ENCODE measurements at regions not wholly inside any gene's neighbourhood (a gene's known extent, or its start where the extent isn't known, plus 50 kb on each side); places are given as distances from the start of the nearest gene placed in this dataset.

- H3K27ac Mint-ChIP-seq: no peak overlapping the region
- H3K27me3 ChIP-seq (ENCODE audit: control insufficient read depth, insufficient read depth, low read length): no peaks in the 10 kb centered on the region
- no peak for ATAC-seq (ENCODE audit: low read depth in 2 of 2)
- H3K4me3 Mint-ChIP-seq: no peak overlapping the region
- no peak overlapping the region for H3K27ac ChIP-seq (ENCODE audit: insufficient read depth, low read length, poor library complexity, severe bottlenecking)
- no peaks in the 10 kb centered on the region for H3K36me3 ChIP-seq (ENCODE audit: control insufficient read depth, insufficient read depth, low read length)
- H3K4me1 ChIP-seq (ENCODE audit: control insufficient read depth, insufficient read depth, low read length, poor library complexity, severe bottlenecking): no peaks in the 10 kb centered on the region
- H3K4me1 Mint-ChIP-seq: no peaks in the 10 kb centered on the region
- no peaks in the 10 kb centered on the region for H3K27me3 Mint-ChIP-seq
- no peak overlapping the region for H3K4me3 ChIP-seq (ENCODE audit: low read depth, low read length)
- no peak for DNase-seq
- no peaks in the 10 kb centered on the region for H3K9me3 ChIP-seq (ENCODE audit: control insufficient read depth in 2 of 2, low read length in 2 of 2)
- H3K9me3 Mint-ChIP-seq: peaks cover 0 to 6% (median 2%) of the 10 kb centered on the region in 7 donors
- H3K36me3 Mint-ChIP-seq: no peaks in the 10 kb centered on the region
These were observed 822.4 kb downstream of the VGLL3 start for GRCh38 chr3:86168512-86168911.

DNA sequence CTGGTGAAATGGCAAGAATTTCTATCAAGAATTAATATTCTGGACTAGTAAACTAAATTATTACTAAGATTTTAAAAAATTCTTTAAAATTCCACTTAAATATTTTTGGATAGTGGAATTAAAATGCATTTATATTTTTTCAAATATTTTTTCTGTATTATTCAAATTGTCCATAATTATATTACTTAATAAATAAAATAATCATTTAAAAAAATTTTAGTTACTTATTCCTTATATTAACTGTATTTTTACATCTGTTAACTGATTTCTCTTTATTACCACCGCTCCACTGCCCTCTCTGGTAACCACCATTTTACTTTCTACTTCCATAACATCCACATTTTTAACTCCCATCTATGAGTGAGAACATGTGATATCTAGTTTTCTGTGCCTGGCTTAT is 828.4 kb downstream of the VGLL3 start:
- ATAC-seq (ENCODE audit: low read depth in 2 of 2) (no peak), DNase-seq (no peak)
- Histone ChIP-seq H3K9me3 (ENCODE audit: control insufficient read depth in 2 of 2, low read length in 2 of 2) (no peaks in the 10 kb centered on the region), H3K27ac (ENCODE audit: insufficient read depth, low read length, poor library complexity, severe bottlenecking) (no peak overlapping the region), H3K36me3 (ENCODE audit: control insufficient read depth, insufficient read depth, low read length) (no peaks in the 10 kb centered on the region), H3K27me3 (ENCODE audit: control insufficient read depth, insufficient read depth, low read length) (no peaks in the 10 kb centered on the region), H3K4me1 (ENCODE audit: control insufficient read depth, insufficient read depth, low read length, poor library complexity, severe bottlenecking) (no peaks in the 10 kb centered on the region), H3K4me3 (ENCODE audit: low read depth, low read length) (no peak overlapping the region)
- no peak overlapping the region for H3K4me3 Mint-ChIP-seq
- no peaks in the 10 kb centered on the region for H3K36me3 Mint-ChIP-seq
- no peaks in the 10 kb centered on the region for H3K4me1 Mint-ChIP-seq
- H3K27ac Mint-ChIP-seq: no peak overlapping the region
- H3K9me3 Mint-ChIP-seq: peaks cover 4 to 21% (median 6%) of the 10 kb centered on the region in 7 donors
- no peaks in the 10 kb centered on the region for H3K27me3 Mint-ChIP-seq

- Histone ChIP-seq H3K27me3 (ENCODE audit: control insufficient read depth, insufficient read depth, low read length) (no peaks in the 10 kb centered on the region), H3K27ac (ENCODE audit: insufficient read depth, low read length, poor library complexity, severe bottlenecking) (no peak overlapping the region), H3K36me3 (ENCODE audit: control insufficient read depth, insufficient read depth, low read length) (no peaks in the 10 kb centered on the region), H3K9me3 (ENCODE audit: control insufficient read depth in 2 of 2, low read length in 2 of 2) (no peaks in the 10 kb centered on the region), H3K4me3 (ENCODE audit: low read depth, low read length) (no peak overlapping the region), H3K4me1 (ENCODE audit: control insufficient read depth, insufficient read depth, low read length, poor library complexity, severe bottlenecking) (no peaks in the 10 kb centered on the region)
- Mint-ChIP-seq H3K36me3 (no peaks in the 10 kb centered on the region), H3K4me1 (no peaks in the 10 kb centered on the region), H3K27ac (no peak overlapping the region), H3K4me3 (no peak overlapping the region), H3K27me3 (no peaks in the 10 kb centered on the region), H3K9me3 (peaks cover 4 to 21% (median 6%) of the 10 kb centered on the region in 7 donors)
- DNase-seq (no peak), ATAC-seq (ENCODE audit: low read depth in 2 of 2) (no peak)
These were observed 829.5 kb downstream of the VGLL3 start for GRCh38 chr3:86161493-86161892.

DNA sequence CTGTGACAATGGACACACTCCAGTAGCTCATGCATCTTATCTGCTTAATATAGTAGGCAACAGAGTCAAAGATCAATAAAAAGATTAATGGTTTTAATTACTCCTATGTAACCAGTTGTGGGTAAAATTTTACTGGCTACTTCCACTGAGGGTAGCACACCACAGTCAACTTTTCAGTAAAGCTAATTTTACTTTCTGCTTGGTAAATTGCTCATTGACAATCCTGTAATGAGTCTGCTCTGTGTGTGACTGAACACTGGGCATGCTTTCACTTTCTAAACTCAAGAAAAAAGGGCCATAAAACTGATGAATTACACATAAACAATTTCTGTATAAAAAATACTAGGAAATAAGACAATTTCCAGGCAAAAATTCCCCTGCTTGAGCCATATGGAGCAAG is 838.3 kb downstream of the VGLL3 start:
- no peak for ATAC-seq (ENCODE audit: low read depth in 2 of 2)
- peaks cover 1 to 20% (median 4%) of the 10 kb centered on the region in 7 donors for H3K9me3 Mint-ChIP-seq
- H3K4me1 ChIP-seq (ENCODE audit: control insufficient read depth, insufficient read depth, low read length, poor library complexity, severe bottlenecking): no peaks in the 10 kb centered on the region
- H3K27ac Mint-ChIP-seq: no peak overlapping the region
- no peaks in the 10 kb centered on the region for H3K27me3 ChIP-seq (ENCODE audit: control insufficient read depth, insufficient read depth, low read length)
- no peaks in the 10 kb centered on the region for H3K36me3 Mint-ChIP-seq
- H3K4me3 Mint-ChIP-seq: no peak overlapping the region
- H3K9me3 ChIP-seq (ENCODE audit: control insufficient read depth in 2 of 2, low read length in 2 of 2): no peaks in the 10 kb centered on the region
- no peak overlapping the region for H3K4me3 ChIP-seq (ENCODE audit: low read depth, low read length)
- DNase-seq: no peak
- H3K27me3 Mint-ChIP-seq: no peaks in the 10 kb centered on the region
- no peaks in the 10 kb centered on the region for H3K36me3 ChIP-seq (ENCODE audit: control insufficient read depth, insufficient read depth, low read length)
- H3K27ac ChIP-seq (ENCODE audit: insufficient read depth, low read length, poor library complexity, severe bottlenecking): no peak overlapping the region
- no peaks in the 10 kb centered on the region for H3K4me1 Mint-ChIP-seq

- Histone ChIP-seq H3K36me3 (ENCODE audit: control insufficient read depth, insufficient read depth, low read length) (no peaks in the 10 kb centered on the region), H3K27ac (ENCODE audit: insufficient read depth, low read length, poor library complexity, severe bottlenecking) (no peak overlapping the region), H3K27me3 (ENCODE audit: control insufficient read depth, insufficient read depth, low read length) (no peaks in the 10 kb centered on the region), H3K4me3 (ENCODE audit: low read depth, low read length) (no peak overlapping the region), H3K4me1 (ENCODE audit: control insufficient read depth, insufficient read depth, low read length, poor library complexity, severe bottlenecking) (no peaks in the 10 kb centered on the region), H3K9me3 (ENCODE audit: control insufficient read depth in 2 of 2, low read length in 2 of 2) (no peaks in the 10 kb centered on the region)
- H3K4me3 Mint-ChIP-seq: no peak overlapping the region
- H3K27me3 Mint-ChIP-seq: no peaks in the 10 kb centered on the region
- DNase-seq: no peak
- no peak overlapping the region for H3K27ac Mint-ChIP-seq
- no peak for ATAC-seq (ENCODE audit: low read depth in 2 of 2)
- H3K36me3 Mint-ChIP-seq: no peaks in the 10 kb centered on the region
- H3K9me3 Mint-ChIP-seq: peaks cover 1 to 18% (median 5%) of the 10 kb centered on the region in 7 donors
- H3K4me1 Mint-ChIP-seq: no peaks in the 10 kb centered on the region
These were observed 841.9 kb downstream of the VGLL3 start for GRCh38 chr3:86149054-86149453.

- no peaks in the 10 kb centered on the region for H3K4me1 Mint-ChIP-seq
- H3K4me1 ChIP-seq (ENCODE audit: control insufficient read depth, insufficient read depth, low read length, poor library complexity, severe bottlenecking): no peaks in the 10 kb centered on the region
- H3K36me3 Mint-ChIP-seq: no peaks in the 10 kb centered on the region
- H3K27ac ChIP-seq (ENCODE audit: insufficient read depth, low read length, poor library complexity, severe bottlenecking): no peak overlapping the region
- peaks cover 0 to 18% (median 5%) of the 10 kb centered on the region in 7 donors for H3K9me3 Mint-ChIP-seq
- H3K27me3 Mint-ChIP-seq: no peaks in the 10 kb centered on the region
- no peak overlapping the region for H3K27ac Mint-ChIP-seq
- H3K4me3 Mint-ChIP-seq: no peak overlapping the region
- no peak overlapping the region for H3K4me3 ChIP-seq (ENCODE audit: low read depth, low read length)
- H3K27me3 ChIP-seq (ENCODE audit: control insufficient read depth, insufficient read depth, low read length): no peaks in the 10 kb centered on the region
- ATAC-seq (ENCODE audit: low read depth in 2 of 2): no peak
- peaks cover 0 to 4% of the 10 kb centered on the region in 2 experiments for H3K9me3 ChIP-seq (ENCODE audit: control insufficient read depth in 2 of 2, low read length in 2 of 2)
- no peaks in the 10 kb centered on the region for H3K36me3 ChIP-seq (ENCODE audit: control insufficient read depth, insufficient read depth, low read length)
- no peak for DNase-seq
These were observed 843.8 kb downstream of the VGLL3 start for GRCh38 chr3:86147119-86147518.

GRCh38 chr3:86126552-86126951 is 864.4 kb downstream of the VGLL3 start:
- no peak for ATAC-seq (ENCODE audit: low read depth in 2 of 2)

More at GRCh38 chr3:86126552-86126951, 864.4 kb downstream of the VGLL3 start:
- DNase-seq: no peak
- no peaks in the 10 kb centered on the region for H3K4me1 Mint-ChIP-seq
- H3K36me3 ChIP-seq (ENCODE audit: control insufficient read depth, insufficient read depth, low read length): no peaks in the 10 kb centered on the region
- peaks cover 0 to 21% (median 2%) of the 10 kb centered on the region in 7 donors for H3K9me3 Mint-ChIP-seq
- no peaks in the 10 kb centered on the region for H3K9me3 ChIP-seq (ENCODE audit: control insufficient read depth in 2 of 2, low read length in 2 of 2)
- H3K4me3 Mint-ChIP-seq: no peak overlapping the region
- H3K27me3 Mint-ChIP-seq: no peaks in the 10 kb centered on the region
- no peaks in the 10 kb centered on the region for H3K36me3 Mint-ChIP-seq
- H3K4me1 ChIP-seq (ENCODE audit: control insufficient read depth, insufficient read depth, low read length, poor library complexity, severe bottlenecking): no peaks in the 10 kb centered on the region
- no peak overlapping the region for H3K27ac ChIP-seq (ENCODE audit: insufficient read depth, low read length, poor library complexity, severe bottlenecking)
- H3K4me3 ChIP-seq (ENCODE audit: low read depth, low read length): no peak overlapping the region
- no peaks in the 10 kb centered on the region for H3K27me3 ChIP-seq (ENCODE audit: control insufficient read depth, insufficient read depth, low read length)
- no peak overlapping the region for H3K27ac Mint-ChIP-seq

Data from CD4-positive, CD25-positive, alpha-beta regulatory T cell (primary cell).